AG09309 (cell line): ENCODE measurements at regions not wholly inside any gene's neighbourhood (a gene's known extent, or its start where the extent isn't known, plus 50 kb on each side); places are given as distances from the start of the nearest gene placed in this dataset.

Experiments
- DNase-seq: peaks from one replicate; pipeline ENCODE4 v3.0.0-alpha.2; 2010; ENCODE audit warnings: low read depth
- H3K4me3 ChIP-seq: 2 replicates; pipeline ENCODE4 v1.5.1; 2011; ENCODE audit warnings: mild to moderate bottlenecking, low read depth, low read length, moderate library complexity; ENCODE audit not compliant: control insufficient read depth
- CTCF ChIP-seq: IDR thresholded peaks from 2 replicates; pipeline ENCODE4 v1.5.1; 2011; ENCODE audit warnings: mild to moderate bottlenecking, low read depth, low read length, inconsistent platforms; ENCODE audit not compliant: insufficient read depth, control insufficient read depth; ENCODE audit errors: missing control alignments

- no peak for DNase-seq
- no peak overlapping the region for H3K4me3 ChIP-seq
- no peak for TF ChIP-seq CTCF
These were observed 478.1 kb upstream of the NBEA start for GRCh38 chr13:34464011-34464410.

GRCh38 chr13:34465423-34465922 lies 476.6 kb upstream of the NBEA start:
- H3K4me3 ChIP-seq, result no peak overlapping the region
- DNase-seq, result no peak
- no peak for TF ChIP-seq CTCF

- no peak for DNase-seq
- TF ChIP-seq CTCF, result no peak
- no peak overlapping the region for H3K4me3 ChIP-seq
These were observed 475.8 kb upstream of the NBEA start for GRCh38 chr13:34466301-34466700.

- no peak overlapping the region for H3K4me3 ChIP-seq
- no peak for DNase-seq
- TF ChIP-seq CTCF, result no peak
These were observed 474.5 kb upstream of the NBEA start for GRCh38 chr13:34467450-34468083.

- no peak for TF ChIP-seq CTCF
- H3K4me3 ChIP-seq, result no peak overlapping the region
- DNase-seq, result no peak
These were observed 472.7 kb upstream of the NBEA start for GRCh38 chr13:34469196-34469986.

GRCh38 chr13:34474187-34474868 lies 467.7 kb upstream of the NBEA start:
- no peak overlapping the region for H3K4me3 ChIP-seq
- no peak for TF ChIP-seq CTCF
- DNase-seq, result no peak
